Nephron progenitor cell (in vitro differentiated cells): ENCODE measurements at regions not wholly inside any gene's neighbourhood (a gene's known extent, or its start where the extent isn't known, plus 50 kb on each side); places are given as distances from the start of the nearest gene placed in this dataset.
A peak's percentile ranks its signal among the peaks of the same experiment; 100 is the strongest.

Experiments
- DNase-seq: peaks from one replicate; pipeline ENCODE4 v3.0.0; 2021
- H3K27ac Mint-ChIP-seq: 2 replicates; pipeline ENCODE4 v1.8.0; 2021; ENCODE audit warnings: mild to moderate bottlenecking, moderate library complexity, mixed read lengths
- H3K27me3 Mint-ChIP-seq: 2 replicates; pipeline ENCODE4 v1.8.0; 2021; ENCODE audit warnings: mild to moderate bottlenecking, low read depth, mixed read lengths; ENCODE audit not compliant: poor library complexity
- H3K36me3 Mint-ChIP-seq: 2 replicates; pipeline ENCODE4 v1.8.0; 2021; ENCODE audit warnings: low read depth, mixed read lengths
- H3K4me1 Mint-ChIP-seq: 2 replicates; pipeline ENCODE4 v1.8.0; 2021; ENCODE audit warnings: mixed read lengths
- H3K4me3 Mint-ChIP-seq: 2 replicates; pipeline ENCODE4 v1.8.0; 2021; ENCODE audit warnings: mild to moderate bottlenecking, moderate library complexity, mixed read lengths
- H3K9me3 Mint-ChIP-seq: 2 replicates; pipeline ENCODE4 v1.8.0; 2021; ENCODE audit warnings: mild to moderate bottlenecking, moderate library complexity, mixed read lengths
- CTCF ChIP-seq: fragments of 200-600 bp; sonication (generic); IDR thresholded peaks from 2 replicates; pipeline ENCODE4 v1.5.0; 2021; ENCODE audit warnings: antibody characterized with exemption

DNA sequence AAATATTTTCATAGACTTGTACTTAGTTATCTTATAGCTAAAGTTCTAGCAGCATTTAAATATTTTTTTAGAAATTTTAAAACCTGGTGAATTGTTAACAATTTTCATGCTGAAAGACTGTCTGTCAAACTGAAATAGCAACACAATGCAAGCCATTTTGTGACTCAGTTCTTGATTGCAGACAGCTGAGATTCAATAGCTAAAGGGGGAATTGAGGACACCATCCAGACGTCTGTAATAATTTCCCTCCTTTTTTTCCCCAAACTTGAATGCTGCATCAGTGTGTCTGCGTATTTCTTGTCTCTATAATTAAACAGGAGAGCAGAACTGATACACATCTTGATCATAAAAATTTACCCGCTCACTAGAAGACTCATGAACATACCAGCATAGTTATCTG is 468.3 kb downstream of the GBE1 start:
- Mint-ChIP-seq H3K9me3 (no peaks in the 10 kb centered on the region), H3K4me3 (no peak overlapping the region), H3K36me3 (no peaks in the 10 kb centered on the region), H3K27me3 (no peaks in the 10 kb centered on the region), H3K27ac (no peak overlapping the region), H3K4me1 (peaks cover 9% of the 10 kb centered on the region)
- DNase-seq = no peak
- no peak for TF ChIP-seq CTCF

GRCh38 chr3:81291586-81291985 is 469.9 kb downstream of the GBE1 start:
- Mint-ChIP-seq H3K27me3 (no peaks in the 10 kb centered on the region), H3K4me1 (peaks cover 5% of the 10 kb centered on the region), H3K4me3 (no peak overlapping the region), H3K36me3 (no peaks in the 10 kb centered on the region), H3K27ac (no peak overlapping the region), H3K9me3 (no peaks in the 10 kb centered on the region)
- TF ChIP-seq CTCF = no peak
- DNase-seq = no peak

DNA sequence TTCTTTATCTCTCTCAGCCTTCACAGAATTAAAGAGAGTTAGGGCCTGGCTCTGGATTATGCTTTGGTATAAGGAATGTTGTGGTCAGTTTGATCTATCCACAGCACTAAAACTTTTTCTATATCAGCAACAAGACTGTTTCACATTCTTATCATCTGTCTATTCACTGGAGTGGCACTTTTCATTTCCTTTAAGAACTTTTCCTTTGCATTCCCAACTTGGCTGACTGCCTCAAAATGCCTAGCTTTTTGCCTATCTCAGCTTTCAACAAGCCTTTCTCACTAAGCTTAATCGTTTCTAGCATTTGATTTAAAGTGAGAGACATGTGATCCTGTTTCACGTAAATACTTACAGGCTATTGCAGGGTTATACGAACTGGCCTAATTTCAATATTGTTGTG is 471.8 kb downstream of the GBE1 start:
- H3K4me3 Mint-ChIP-seq = no peak overlapping the region
- TF ChIP-seq CTCF = no peak
- H3K4me1 Mint-ChIP-seq = peaks cover 5% of the 10 kb centered on the region
- no peak for DNase-seq
- peak overlapping the region; percentile 46 for H3K27ac Mint-ChIP-seq
- no peaks in the 10 kb centered on the region for H3K36me3 Mint-ChIP-seq
- no peaks in the 10 kb centered on the region for H3K9me3 Mint-ChIP-seq
- no peaks in the 10 kb centered on the region for H3K27me3 Mint-ChIP-seq

- no peaks in the 10 kb centered on the region for H3K27me3 Mint-ChIP-seq
- TF ChIP-seq CTCF = no peak
- H3K4me3 Mint-ChIP-seq = no peak overlapping the region
- H3K36me3 Mint-ChIP-seq = no peaks in the 10 kb centered on the region
- no peak overlapping the region for H3K27ac Mint-ChIP-seq
- DNase-seq = no peak
- H3K4me1 Mint-ChIP-seq = no peaks in the 10 kb centered on the region
- no peaks in the 10 kb centered on the region for H3K9me3 Mint-ChIP-seq
Measured at GRCh38 chr3:81279481-81280379, 481.7 kb downstream of the GBE1 start.

DNA sequence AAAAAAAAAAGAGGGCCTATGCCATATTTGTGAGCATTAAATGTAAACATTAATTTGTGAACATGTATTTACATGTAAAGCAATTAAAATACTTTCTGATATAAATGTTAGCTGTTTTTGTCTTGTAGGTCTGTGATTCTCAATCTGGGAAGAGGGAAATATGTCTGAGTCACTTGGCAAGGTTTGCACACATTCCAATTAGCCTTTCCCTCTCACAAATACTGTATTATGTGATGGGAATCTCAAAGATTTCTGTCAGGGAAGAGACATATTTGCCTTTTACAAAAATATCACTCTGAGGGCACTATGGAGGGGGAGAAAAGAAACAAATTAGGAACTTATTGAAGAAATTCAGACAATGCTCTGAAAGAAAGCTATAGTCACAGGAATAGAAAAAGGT is 483.6 kb downstream of the GBE1 start:
- Mint-ChIP-seq H3K4me3 (no peak overlapping the region), H3K9me3 (no peaks in the 10 kb centered on the region), H3K36me3 (no peaks in the 10 kb centered on the region), H3K4me1 (no peaks in the 10 kb centered on the region), H3K27ac (no peak overlapping the region), H3K27me3 (no peaks in the 10 kb centered on the region)
- TF ChIP-seq CTCF = no peak
- DNase-seq = no peak

GRCh38 chr3:81274671-81275070 is 486.8 kb downstream of the GBE1 start:
- no peak for DNase-seq
- no peaks in the 10 kb centered on the region for H3K36me3 Mint-ChIP-seq
- H3K4me1 Mint-ChIP-seq = no peaks in the 10 kb centered on the region
- TF ChIP-seq CTCF = no peak
- no peak overlapping the region for H3K27ac Mint-ChIP-seq
- H3K9me3 Mint-ChIP-seq = no peaks in the 10 kb centered on the region
- H3K27me3 Mint-ChIP-seq = no peaks in the 10 kb centered on the region
- no peak overlapping the region for H3K4me3 Mint-ChIP-seq
